ENCODE measurements at regions not wholly inside any gene's neighbourhood (a gene's known extent, or its start where the extent isn't known, plus 50 kb on each side); places are given as distances from the start of the nearest gene placed in this dataset.

GRCh38 chr7:124254396-124254795 is 221.5 kb upstream of the TMEM229A start:
- no peak for TF ChIP-seq CTCF (IDR thresholded peaks at IDR 0.05; ENCODE audit: insufficient read depth, low read length, poor library complexity, severe bottlenecking)
- TF ChIP-seq EZH2phosphoT487 (conservative IDR thresholded peaks at IDR 0.05; ENCODE audit: low read length) = no peak

All from SU-DHL-6 (cell line).